ENCODE measurements at regions not wholly inside any gene's neighbourhood (a gene's known extent, or its start where the extent isn't known, plus 50 kb on each side); places are given as distances from the start of the nearest gene placed in this dataset.
"Not testable (repeated sequence)": the region's sequence is repeated elsewhere in the genome, so short reads cannot be mapped to it uniquely, and the experiment has no call there.

DNA sequence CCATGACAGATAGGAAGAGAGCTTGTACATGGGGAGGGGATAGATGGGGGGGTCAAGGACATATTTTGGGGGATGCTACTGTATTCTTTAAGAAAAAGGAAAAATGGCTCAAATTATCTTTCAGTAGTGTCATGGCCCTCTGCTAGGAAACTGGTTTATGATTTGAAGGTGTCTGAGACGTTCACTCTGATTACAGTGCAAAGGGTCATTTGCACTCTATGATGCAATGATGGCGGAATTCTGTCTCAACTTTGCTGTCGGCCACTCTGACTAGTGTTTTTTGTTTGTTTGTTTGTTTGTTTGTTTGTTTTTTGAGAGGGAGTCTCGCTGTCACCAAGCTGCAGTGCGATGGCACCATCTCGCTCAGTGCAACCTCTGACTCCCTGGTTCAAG is 180.0 kb downstream of the SOX4 start:
- H3K9me3 ChIP-seq (ENCODE audit: control insufficient read depth in 1 of 2, low read length in 2 of 2): no peaks in the 10 kb centered on the region
- H3K4me3 ChIP-seq (ENCODE audit: low read depth in 1 of 2, low read length in 2 of 2): no peak overlapping the region
- peaks cover 0 to 32% of the 10 kb centered on the region in 2 donors for H3K4me1 ChIP-seq (ENCODE audit: control insufficient read depth in 1 of 2, insufficient read depth in 2 of 2, low read length in 2 of 2)
- H3K36me3 ChIP-seq (ENCODE audit: control insufficient read depth in 1 of 2, insufficient read depth in 2 of 2, low read length in 2 of 2): no peaks in the 10 kb centered on the region
- H3K27ac ChIP-seq (ENCODE audit: low read length): no peak overlapping the region
- no peaks in the 10 kb centered on the region for H3K27me3 ChIP-seq (ENCODE audit: low read depth, low read length)

DNA sequence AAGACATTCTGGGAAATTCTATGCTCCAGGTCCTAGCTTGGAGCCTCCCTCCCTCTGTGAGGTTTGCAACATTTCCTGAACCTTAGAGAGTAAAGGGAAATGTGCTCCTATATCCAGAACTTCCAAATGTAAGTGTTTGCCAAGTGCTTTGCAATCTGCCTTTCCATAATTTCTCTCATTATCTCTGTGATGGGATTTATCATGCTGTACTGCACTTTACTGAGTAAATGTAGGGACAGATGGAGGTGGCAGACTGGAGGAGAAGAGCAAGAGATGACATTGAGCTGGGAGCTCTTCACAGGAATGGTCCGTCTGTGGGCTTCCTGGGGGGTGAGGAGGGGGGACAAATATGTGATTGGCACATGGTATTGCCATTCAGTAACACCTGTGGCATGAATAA is 184.3 kb downstream of the SOX4 start:
- H3K36me3 ChIP-seq (ENCODE audit: control insufficient read depth in 1 of 2, insufficient read depth in 2 of 2, low read length in 2 of 2): no peaks in the 10 kb centered on the region
- no peaks in the 10 kb centered on the region for H3K4me1 ChIP-seq (ENCODE audit: control insufficient read depth in 1 of 2, insufficient read depth in 2 of 2, low read length in 2 of 2)
- H3K4me3 ChIP-seq (ENCODE audit: low read depth in 1 of 2, low read length in 2 of 2): no peak overlapping the region
- no peak overlapping the region for H3K27ac ChIP-seq (ENCODE audit: low read length)
- no peaks in the 10 kb centered on the region for H3K27me3 ChIP-seq (ENCODE audit: low read depth, low read length)
- H3K9me3 ChIP-seq (ENCODE audit: control insufficient read depth in 1 of 2, low read length in 2 of 2): no peaks in the 10 kb centered on the region

- H3K9me3 ChIP-seq (ENCODE audit: control insufficient read depth in 1 of 2, low read length in 2 of 2): no peaks in the 10 kb centered on the region
- no peaks in the 10 kb centered on the region for H3K36me3 ChIP-seq (ENCODE audit: control insufficient read depth in 1 of 2, insufficient read depth in 2 of 2, low read length in 2 of 2)
- H3K4me1 ChIP-seq (ENCODE audit: control insufficient read depth in 1 of 2, insufficient read depth in 2 of 2, low read length in 2 of 2): no peaks in the 10 kb centered on the region
- H3K4me3 ChIP-seq (ENCODE audit: low read depth in 1 of 2, low read length in 2 of 2): no peak overlapping the region
- H3K27me3 ChIP-seq (ENCODE audit: low read depth, low read length): no peaks in the 10 kb centered on the region
- H3K27ac ChIP-seq (ENCODE audit: low read length): no peak overlapping the region
These were observed 186.6 kb downstream of the SOX4 start for GRCh38 chr6:21780141-21780540.

DNA sequence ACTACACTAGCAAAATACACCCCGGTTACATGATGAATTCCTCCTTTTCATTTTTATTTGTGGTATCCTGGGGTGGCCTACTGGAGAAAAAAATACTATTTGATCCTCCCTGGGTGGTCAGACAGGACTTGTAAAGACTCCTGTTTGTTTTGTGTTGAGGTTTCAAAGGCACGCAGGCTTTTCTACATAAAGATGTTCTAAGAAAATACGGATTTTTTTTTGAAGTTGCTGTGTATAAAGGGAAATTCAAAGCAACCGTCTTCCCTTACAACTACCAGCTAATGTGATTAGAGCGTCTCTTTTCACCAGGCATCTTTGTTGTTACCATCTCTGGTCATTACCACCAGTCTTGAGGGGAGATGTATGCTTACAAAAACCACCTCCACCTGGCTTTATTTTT is 187.1 kb downstream of the SOX4 start:
- H3K27ac ChIP-seq (ENCODE audit: low read length): no peak overlapping the region
- no peaks in the 10 kb centered on the region for H3K9me3 ChIP-seq (ENCODE audit: control insufficient read depth in 1 of 2, low read length in 2 of 2)
- H3K4me3 ChIP-seq (ENCODE audit: low read depth in 1 of 2, low read length in 2 of 2): no peak overlapping the region
- no peaks in the 10 kb centered on the region for H3K27me3 ChIP-seq (ENCODE audit: low read depth, low read length)
- no peaks in the 10 kb centered on the region for H3K36me3 ChIP-seq (ENCODE audit: control insufficient read depth in 1 of 2, insufficient read depth in 2 of 2, low read length in 2 of 2)
- no peaks in the 10 kb centered on the region for H3K4me1 ChIP-seq (ENCODE audit: control insufficient read depth in 1 of 2, insufficient read depth in 2 of 2, low read length in 2 of 2)

DNA sequence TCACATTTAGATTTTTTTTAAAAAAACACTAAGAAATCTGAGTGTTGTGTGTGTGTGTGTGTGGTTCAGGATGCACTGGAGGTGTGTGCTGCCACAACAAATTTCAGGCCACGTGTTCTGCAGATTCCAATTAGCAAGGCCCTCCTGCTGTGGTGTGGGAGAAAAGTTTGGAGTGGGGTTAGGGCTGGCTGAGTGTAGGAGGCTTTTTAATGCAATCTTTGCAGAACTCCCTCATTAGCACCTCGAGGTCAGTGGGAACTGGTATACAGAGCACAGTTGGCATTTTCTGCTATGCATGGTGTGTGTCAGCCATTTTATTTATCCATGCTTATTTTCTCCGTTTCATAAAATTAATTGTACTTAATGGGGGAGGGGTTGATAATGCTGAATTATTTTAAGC is 187.6 kb downstream of the SOX4 start:
- Histone ChIP-seq H3K9me3 (ENCODE audit: control insufficient read depth in 1 of 2, low read length in 2 of 2) (no peaks in the 10 kb centered on the region), H3K27me3 (ENCODE audit: low read depth, low read length) (no peaks in the 10 kb centered on the region), H3K36me3 (ENCODE audit: control insufficient read depth in 1 of 2, insufficient read depth in 2 of 2, low read length in 2 of 2) (no peaks in the 10 kb centered on the region)

GRCh38 chr6:21785164-21785563 is 191.6 kb downstream of the SOX4 start:
- H3K27ac ChIP-seq (ENCODE audit: low read length): no peak overlapping the region
- no peaks in the 10 kb centered on the region for H3K4me1 ChIP-seq (ENCODE audit: control insufficient read depth in 1 of 2, insufficient read depth in 2 of 2, low read length in 2 of 2)
- no peak overlapping the region for H3K4me3 ChIP-seq (ENCODE audit: low read depth in 1 of 2, low read length in 2 of 2)
- H3K27me3 ChIP-seq (ENCODE audit: low read depth, low read length): no peaks in the 10 kb centered on the region
- H3K9me3 ChIP-seq (ENCODE audit: control insufficient read depth in 1 of 2, low read length in 2 of 2): no peaks in the 10 kb centered on the region
- H3K36me3 ChIP-seq (ENCODE audit: control insufficient read depth in 1 of 2, insufficient read depth in 2 of 2, low read length in 2 of 2): no peaks in the 10 kb centered on the region

More for the DNA sequence above, 187.6 kb downstream of the SOX4 start:
- Histone ChIP-seq H3K4me1 (ENCODE audit: control insufficient read depth in 1 of 2, insufficient read depth in 2 of 2, low read length in 2 of 2) (no peaks in the 10 kb centered on the region), H3K4me3 (ENCODE audit: low read depth in 1 of 2, low read length in 2 of 2) (no peak overlapping the region), H3K27ac (ENCODE audit: low read length) (no peak overlapping the region)

DNA sequence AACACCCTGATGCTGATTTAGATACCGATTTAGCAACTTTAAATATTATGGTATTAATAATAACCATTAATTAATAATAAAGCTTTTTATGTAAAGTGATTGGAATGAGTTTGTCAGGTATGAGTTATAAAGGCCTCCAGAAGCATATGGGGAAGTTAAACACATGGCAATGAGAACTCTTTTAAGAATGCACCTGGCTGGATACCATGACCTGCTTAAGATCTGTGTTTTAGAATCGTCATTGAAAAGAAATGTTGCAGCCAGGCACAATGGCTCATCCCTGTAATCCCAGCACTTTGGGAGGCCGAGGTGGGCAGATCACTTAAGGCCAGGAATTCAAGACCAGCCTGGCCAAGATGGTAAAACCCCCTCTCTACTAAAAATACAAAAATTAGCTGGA is 197.5 kb downstream of the SOX4 start:
- Histone ChIP-seq H3K4me1 (ENCODE audit: control insufficient read depth in 1 of 2, insufficient read depth in 2 of 2, low read length in 2 of 2) (no peaks in the 10 kb centered on the region), H3K36me3 (ENCODE audit: control insufficient read depth in 1 of 2, insufficient read depth in 2 of 2, low read length in 2 of 2) (no peaks in the 10 kb centered on the region), H3K9me3 (ENCODE audit: control insufficient read depth in 1 of 2, low read length in 2 of 2) (no peaks in the 10 kb centered on the region)

GRCh38 chr6:21791581-21791980 is 198.0 kb downstream of the SOX4 start:
- Histone ChIP-seq H3K4me3 (ENCODE audit: low read depth in 1 of 2, low read length in 2 of 2) (no peak overlapping the region), H3K36me3 (ENCODE audit: control insufficient read depth in 1 of 2, insufficient read depth in 2 of 2, low read length in 2 of 2) (no peaks in the 10 kb centered on the region), H3K27ac (ENCODE audit: low read length) (no peak overlapping the region), H3K27me3 (ENCODE audit: low read depth, low read length) (no peaks in the 10 kb centered on the region), H3K4me1 (ENCODE audit: control insufficient read depth in 1 of 2, insufficient read depth in 2 of 2, low read length in 2 of 2) (no peaks in the 10 kb centered on the region), H3K9me3 (ENCODE audit: control insufficient read depth in 1 of 2, low read length in 2 of 2) (no peaks in the 10 kb centered on the region)

More for the DNA sequence above, 197.5 kb downstream of the SOX4 start:
- Histone ChIP-seq H3K27me3 (ENCODE audit: low read depth, low read length) (no peaks in the 10 kb centered on the region), H3K4me3 (ENCODE audit: low read depth in 1 of 2, low read length in 2 of 2) (no peak overlapping the region), H3K27ac (ENCODE audit: low read length) (no peak overlapping the region)

GRCh38 chr6:21792177-21792576 is 198.6 kb downstream of the SOX4 start:
- no peak overlapping the region for H3K4me3 ChIP-seq (ENCODE audit: low read depth in 1 of 2, low read length in 2 of 2)
- no peaks in the 10 kb centered on the region for H3K36me3 ChIP-seq (ENCODE audit: control insufficient read depth in 1 of 2, insufficient read depth in 2 of 2, low read length in 2 of 2)
- H3K9me3 ChIP-seq (ENCODE audit: control insufficient read depth in 1 of 2, low read length in 2 of 2): no peaks in the 10 kb centered on the region
- no peaks in the 10 kb centered on the region for H3K27me3 ChIP-seq (ENCODE audit: low read depth, low read length)
- no peaks in the 10 kb centered on the region for H3K4me1 ChIP-seq (ENCODE audit: control insufficient read depth in 1 of 2, insufficient read depth in 2 of 2, low read length in 2 of 2)
- no peak overlapping the region for H3K27ac ChIP-seq (ENCODE audit: low read length)

DNA sequence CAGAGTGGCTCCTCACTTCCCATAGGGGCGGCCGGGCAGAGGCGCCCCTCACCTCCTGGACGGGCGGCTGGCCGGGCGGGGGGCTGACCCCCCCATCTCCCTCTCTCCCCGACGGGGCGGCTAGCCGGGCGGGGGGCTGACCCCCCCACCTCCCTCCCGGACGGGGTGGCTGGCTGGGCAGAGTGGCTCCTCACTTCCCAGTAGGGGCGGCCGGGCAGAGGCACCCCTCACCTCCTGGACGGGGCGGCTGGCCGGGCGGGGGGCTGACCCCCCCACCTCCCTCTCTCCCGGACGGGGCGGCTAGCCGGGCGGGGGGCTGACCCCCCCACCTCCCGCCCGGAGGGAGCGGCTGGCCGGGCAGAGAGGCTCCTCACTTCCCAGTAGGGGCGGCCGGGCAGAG is 203.4 kb downstream of the SOX4 start:
- not testable (repeated sequence) for H3K27ac ChIP-seq (ENCODE audit: low read length); H3K36me3 ChIP-seq (ENCODE audit: control insufficient read depth in 1 of 2, insufficient read depth in 2 of 2, low read length in 2 of 2); H3K4me3 ChIP-seq (ENCODE audit: low read depth in 1 of 2, low read length in 2 of 2); H3K27me3 ChIP-seq (ENCODE audit: low read depth, low read length); H3K4me1 ChIP-seq (ENCODE audit: control insufficient read depth in 1 of 2, insufficient read depth in 2 of 2, low read length in 2 of 2); H3K9me3 ChIP-seq (ENCODE audit: control insufficient read depth in 1 of 2, low read length in 2 of 2)

- no peaks in the 10 kb centered on the region for H3K36me3 ChIP-seq (ENCODE audit: control insufficient read depth in 1 of 2, insufficient read depth in 2 of 2, low read length in 2 of 2)
- no peak overlapping the region for H3K4me3 ChIP-seq (ENCODE audit: low read depth in 1 of 2, low read length in 2 of 2)
- no peaks in the 10 kb centered on the region for H3K9me3 ChIP-seq (ENCODE audit: control insufficient read depth in 1 of 2, low read length in 2 of 2)
- H3K4me1 ChIP-seq (ENCODE audit: control insufficient read depth in 1 of 2, insufficient read depth in 2 of 2, low read length in 2 of 2): no peaks in the 10 kb centered on the region
- no peaks in the 10 kb centered on the region for H3K27me3 ChIP-seq (ENCODE audit: low read depth, low read length)
- H3K27ac ChIP-seq (ENCODE audit: low read length): no peak overlapping the region
These were observed 204.9 kb downstream of the SOX4 start for GRCh38 chr6:21798468-21798867.

DNA sequence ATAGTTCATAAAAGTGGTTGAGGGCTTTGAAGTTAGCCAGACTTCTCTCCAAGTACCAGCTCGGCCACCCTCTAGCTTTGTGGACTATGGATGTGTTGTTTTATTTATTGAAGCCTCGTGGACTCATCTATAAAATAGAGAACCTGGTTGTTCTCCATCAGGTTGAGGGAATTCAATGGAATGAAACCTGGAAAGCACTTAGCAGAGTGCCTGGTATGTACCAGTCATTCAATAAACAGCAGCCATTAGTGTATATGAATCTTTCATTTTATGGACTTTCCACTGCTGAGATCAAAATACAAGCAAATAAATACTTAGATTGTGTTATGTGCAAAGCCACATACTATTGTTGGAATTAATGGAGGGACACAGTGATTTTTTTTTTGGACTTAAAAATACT is 206.8 kb downstream of the SOX4 start:
- H3K36me3 ChIP-seq (ENCODE audit: control insufficient read depth in 1 of 2, insufficient read depth in 2 of 2, low read length in 2 of 2): no peaks in the 10 kb centered on the region
- no peak overlapping the region for H3K4me3 ChIP-seq (ENCODE audit: low read depth in 1 of 2, low read length in 2 of 2)
- no peaks in the 10 kb centered on the region for H3K9me3 ChIP-seq (ENCODE audit: control insufficient read depth in 1 of 2, low read length in 2 of 2)
- no peaks in the 10 kb centered on the region for H3K27me3 ChIP-seq (ENCODE audit: low read depth, low read length)
- no peak overlapping the region for H3K27ac ChIP-seq (ENCODE audit: low read length)
- H3K4me1 ChIP-seq (ENCODE audit: control insufficient read depth in 1 of 2, insufficient read depth in 2 of 2, low read length in 2 of 2): no peaks in the 10 kb centered on the region
